ENCODE measurements at regions not wholly inside any gene's neighbourhood (a gene's known extent, or its start where the extent isn't known, plus 50 kb on each side); places are given as distances from the start of the nearest gene placed in this dataset.

- Histone ChIP-seq H3K9me3 (ENCODE audit: insufficient read depth, low read depth, low read length) (no peaks in the 10 kb centered on the region), H4K20me1 (ENCODE audit: insufficient read depth, low read length, poor library complexity, severe bottlenecking) (no peaks in the 10 kb centered on the region), H3K4me2 (ENCODE audit: low read depth, low read length, poor library complexity, severe bottlenecking) (no peak overlapping the region), H3K9ac (ENCODE audit: low read depth, low read length, poor library complexity, severe bottlenecking) (no peak overlapping the region), H3K4me3 (ENCODE audit: low read length, poor library complexity, severe bottlenecking) (no peak overlapping the region), H3K9me2 (replicated peaks; ENCODE audit: low read depth, low read length) (no peaks in the 10 kb centered on the region), H3F3A (ENCODE audit: low read depth) (no peaks in the 10 kb centered on the region), H3K36me3 (ENCODE audit: insufficient read depth, low read length) (no peaks in the 10 kb centered on the region), H3K79me2 (ENCODE audit: insufficient read depth, low read length) (no peaks in the 10 kb centered on the region), H3K27me3 (ENCODE audit: insufficient read depth, low read length, poor library complexity, severe bottlenecking) (no peaks in the 10 kb centered on the region), H2AFZ (ENCODE audit: low read length) (no peak overlapping the region), H3K4me1 (ENCODE audit: insufficient read depth, low read length, poor library complexity, severe bottlenecking) (no peaks in the 10 kb centered on the region)
- TF ChIP-seq EZH2phosphoT487 (IDR thresholded peaks at IDR 0.05; ENCODE audit: borderline replicate concordance) = no peak
These were observed 96.3 kb downstream of the C18orf54 start for GRCh38 chr18:54453996-54454395.

DNA sequence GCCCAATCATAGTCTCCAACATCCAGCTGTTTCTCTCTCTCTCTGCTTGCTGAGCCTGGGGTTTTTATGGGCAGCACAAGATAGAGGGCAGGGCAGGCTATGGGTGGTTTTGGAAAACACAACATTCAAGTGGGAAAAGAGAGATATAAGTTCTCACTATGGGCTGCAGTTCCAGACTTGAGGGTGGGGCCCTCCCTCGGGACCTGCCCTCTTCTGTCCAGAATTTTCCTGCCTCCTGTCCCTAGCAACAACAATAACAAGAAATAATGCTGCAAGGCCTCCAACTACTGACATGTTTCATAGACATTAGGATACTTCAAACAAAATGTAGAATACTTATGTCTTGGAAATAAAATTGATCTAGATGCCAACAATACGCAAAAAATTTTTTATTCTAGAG lies 107.8 kb downstream of the C18orf54 start:
- no peaks in the 10 kb centered on the region for H3K9me2 ChIP-seq (replicated peaks; ENCODE audit: low read depth, low read length)
- H3K4me2 ChIP-seq (ENCODE audit: low read depth, low read length, poor library complexity, severe bottlenecking) = no peak overlapping the region
- H3F3A ChIP-seq (ENCODE audit: low read depth) = no peaks in the 10 kb centered on the region
- H3K9me3 ChIP-seq (ENCODE audit: insufficient read depth, low read depth, low read length) = peaks cover 5% of the 10 kb centered on the region; the same call in 1 of the 2 replicates
- H3K36me3 ChIP-seq (ENCODE audit: insufficient read depth, low read length) = no peaks in the 10 kb centered on the region
- no peaks in the 10 kb centered on the region for H3K4me1 ChIP-seq (ENCODE audit: insufficient read depth, low read length, poor library complexity, severe bottlenecking)
- H3K79me2 ChIP-seq (ENCODE audit: insufficient read depth, low read length) = no peaks in the 10 kb centered on the region
- no peak overlapping the region for H2AFZ ChIP-seq (ENCODE audit: low read length)
- H4K20me1 ChIP-seq (ENCODE audit: insufficient read depth, low read length, poor library complexity, severe bottlenecking) = no peaks in the 10 kb centered on the region
- no peak overlapping the region for H3K9ac ChIP-seq (ENCODE audit: low read depth, low read length, poor library complexity, severe bottlenecking)
- H3K27me3 ChIP-seq (ENCODE audit: insufficient read depth, low read length, poor library complexity, severe bottlenecking) = no peaks in the 10 kb centered on the region
- TF ChIP-seq EZH2phosphoT487 (IDR thresholded peaks at IDR 0.05; ENCODE audit: borderline replicate concordance) = no peak
- TF ChIP-seq, protein P1, sequence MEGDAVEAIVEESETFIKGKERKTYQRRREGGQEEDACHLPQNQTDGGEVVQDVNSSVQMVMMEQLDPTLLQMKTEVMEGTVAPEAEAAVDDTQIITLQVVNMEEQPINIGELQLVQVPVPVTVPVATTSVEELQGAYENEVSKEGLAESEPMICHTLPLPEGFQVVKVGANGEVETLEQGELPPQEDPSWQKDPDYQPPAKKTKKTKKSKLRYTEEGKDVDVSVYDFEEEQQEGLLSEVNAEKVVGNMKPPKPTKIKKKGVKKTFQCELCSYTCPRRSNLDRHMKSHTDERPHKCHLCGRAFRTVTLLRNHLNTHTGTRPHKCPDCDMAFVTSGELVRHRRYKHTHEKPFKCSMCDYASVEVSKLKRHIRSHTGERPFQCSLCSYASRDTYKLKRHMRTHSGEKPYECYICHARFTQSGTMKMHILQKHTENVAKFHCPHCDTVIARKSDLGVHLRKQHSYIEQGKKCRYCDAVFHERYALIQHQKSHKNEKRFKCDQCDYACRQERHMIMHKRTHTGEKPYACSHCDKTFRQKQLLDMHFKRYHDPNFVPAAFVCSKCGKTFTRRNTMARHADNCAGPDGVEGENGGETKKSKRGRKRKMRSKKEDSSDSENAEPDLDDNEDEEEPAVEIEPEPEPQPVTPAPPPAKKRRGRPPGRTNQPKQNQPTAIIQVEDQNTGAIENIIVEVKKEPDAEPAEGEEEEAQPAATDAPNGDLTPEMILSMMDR (conservative IDR thresholded peaks at IDR 0.05; ENCODE audit: low read length) = no peak
- no peak overlapping the region for H3K4me3 ChIP-seq (ENCODE audit: low read length, poor library complexity, severe bottlenecking)

DNA sequence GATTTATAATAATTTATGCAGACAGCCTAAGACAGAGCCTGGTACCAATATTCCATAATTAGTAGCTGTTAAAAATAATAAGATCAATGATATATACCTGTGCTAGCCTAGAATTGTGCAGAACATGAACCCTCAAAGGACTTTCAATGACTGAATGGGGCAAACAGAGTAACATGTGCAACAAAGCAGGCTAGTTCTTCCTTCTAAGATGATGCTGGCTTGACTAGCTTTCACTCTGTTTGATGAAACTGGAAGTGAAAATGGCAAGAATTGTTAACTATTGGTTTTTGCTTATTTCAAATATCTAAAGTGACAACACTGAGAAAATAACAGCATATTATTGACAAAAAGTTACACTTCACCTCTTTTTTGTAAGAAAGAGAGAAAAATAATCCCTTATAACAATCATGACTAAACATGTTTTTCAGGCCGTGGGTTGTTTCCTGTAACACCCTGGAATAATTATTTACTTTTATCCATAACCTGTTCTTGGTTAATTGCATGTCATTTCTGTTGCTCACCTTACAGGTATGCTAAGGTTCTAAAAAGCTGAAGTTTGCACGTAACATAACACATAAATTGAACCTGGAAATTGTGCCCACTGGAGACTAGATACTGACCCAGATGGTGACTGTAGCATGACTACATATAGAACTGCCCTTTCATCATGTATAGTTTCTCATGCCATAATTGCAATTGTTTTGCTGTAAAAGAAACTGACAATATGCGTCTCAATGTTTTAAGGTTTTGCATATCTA lies 108.7 kb downstream of the C18orf54 start:
- H3K36me3 ChIP-seq (ENCODE audit: insufficient read depth, low read length) = no peaks in the 10 kb centered on the region
- H3K27me3 ChIP-seq (ENCODE audit: insufficient read depth, low read length, poor library complexity, severe bottlenecking) = no peaks in the 10 kb centered on the region
- H3K4me3 ChIP-seq (ENCODE audit: low read length, poor library complexity, severe bottlenecking) = no peak overlapping the region
- H3K79me2 ChIP-seq (ENCODE audit: insufficient read depth, low read length) = no peaks in the 10 kb centered on the region
- H4K20me1 ChIP-seq (ENCODE audit: insufficient read depth, low read length, poor library complexity, severe bottlenecking) = no peaks in the 10 kb centered on the region
- TF ChIP-seq, protein P1 (conservative IDR thresholded peaks at IDR 0.05; ENCODE audit: low read length) = no peak
- TF ChIP-seq EZH2phosphoT487 (IDR thresholded peaks at IDR 0.05; ENCODE audit: borderline replicate concordance) = no peak
- no peaks in the 10 kb centered on the region for H3F3A ChIP-seq (ENCODE audit: low read depth)
- H3K9me3 ChIP-seq (ENCODE audit: insufficient read depth, low read depth, low read length) = peaks cover 5% of the 10 kb centered on the region; the same call in 1 of the 2 replicates
- H3K4me1 ChIP-seq (ENCODE audit: insufficient read depth, low read length, poor library complexity, severe bottlenecking) = no peaks in the 10 kb centered on the region
- no peak overlapping the region for H2AFZ ChIP-seq (ENCODE audit: low read length)
- no peaks in the 10 kb centered on the region for H3K9me2 ChIP-seq (replicated peaks; ENCODE audit: low read depth, low read length)
- no peak overlapping the region for H3K9ac ChIP-seq (ENCODE audit: low read depth, low read length, poor library complexity, severe bottlenecking)
- no peak overlapping the region for H3K4me2 ChIP-seq (ENCODE audit: low read depth, low read length, poor library complexity, severe bottlenecking)

DNA sequence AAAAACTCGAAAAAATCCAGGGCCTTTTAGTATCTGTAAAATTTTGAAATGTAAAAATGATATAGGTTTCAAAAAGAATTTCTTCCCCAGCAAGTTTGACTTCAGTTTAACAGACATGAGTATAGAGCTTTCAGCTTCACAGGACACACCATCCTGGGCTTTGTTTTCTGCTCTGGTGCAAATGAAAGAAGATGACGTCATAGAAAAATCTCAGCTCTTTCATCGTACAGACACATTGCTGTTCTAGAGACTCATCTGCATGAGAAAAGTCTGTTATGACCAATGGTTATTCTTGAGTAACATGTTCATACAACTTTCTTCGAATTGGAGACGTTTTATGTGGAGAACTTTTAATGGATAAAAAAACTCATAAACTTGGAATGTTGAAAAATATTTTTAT lies 111.7 kb upstream of the DYNAP start:
- Histone ChIP-seq H3K9me3 (ENCODE audit: insufficient read depth, low read depth, low read length) (no peaks in the 10 kb centered on the region), H2AFZ (ENCODE audit: low read length) (no peak overlapping the region), H3F3A (ENCODE audit: low read depth) (no peaks in the 10 kb centered on the region), H3K36me3 (ENCODE audit: insufficient read depth, low read length) (no peaks in the 10 kb centered on the region), H4K20me1 (ENCODE audit: insufficient read depth, low read length, poor library complexity, severe bottlenecking) (no peaks in the 10 kb centered on the region), H3K4me3 (ENCODE audit: low read length, poor library complexity, severe bottlenecking) (no peak overlapping the region), H3K9me2 (replicated peaks; ENCODE audit: low read depth, low read length) (no peaks in the 10 kb centered on the region), H3K79me2 (ENCODE audit: insufficient read depth, low read length) (no peaks in the 10 kb centered on the region), H3K9ac (ENCODE audit: low read depth, low read length, poor library complexity, severe bottlenecking) (no peak overlapping the region), H3K4me2 (ENCODE audit: low read depth, low read length, poor library complexity, severe bottlenecking) (no peak overlapping the region), H3K27me3 (ENCODE audit: insufficient read depth, low read length, poor library complexity, severe bottlenecking) (no peaks in the 10 kb centered on the region), H3K4me1 (ENCODE audit: insufficient read depth, low read length, poor library complexity, severe bottlenecking) (no peaks in the 10 kb centered on the region)
- TF ChIP-seq EZH2phosphoT487 (IDR thresholded peaks at IDR 0.05; ENCODE audit: borderline replicate concordance) = no peak
- TF ChIP-seq, protein P1 (conservative IDR thresholded peaks at IDR 0.05; ENCODE audit: low read length) = no peak
